ENCODE measurements at regions not wholly inside any gene's neighbourhood (a gene's known extent, or its start where the extent isn't known, plus 50 kb on each side); places are given as distances from the start of the nearest gene placed in this dataset.

- no peak for TF ChIP-seq CTCF (IDR thresholded peaks at IDR 0.05; ENCODE audit: low read depth, low read length)
- POLR2A ChIA-PET: no interaction called here
- H3K27ac ChIP-seq (ENCODE audit: low read depth, low read length): no peak overlapping the region
- no peak overlapping the region for H3K4me3 ChIP-seq (ENCODE audit: low read depth, low read length)
- CTCF ChIA-PET: no interaction called here
- H3K27me3 ChIP-seq (ENCODE audit: control insufficient read depth, insufficient read depth, low read length): no peaks in the 10 kb centered on the region
- H3K9me3 ChIP-seq (ENCODE audit: control insufficient read depth, insufficient read depth, low read length): no peaks in the 10 kb centered on the region
- no peak for DNase-seq (ENCODE audit: low read depth, low spot score)
Measured at GRCh38 chr9:79289856-79290255, 281.9 kb upstream of the TLE4 start.

GRCh38 chr9:79292731-79293280 is 279.0 kb upstream of the TLE4 start:
- Histone ChIP-seq H3K9me3 (ENCODE audit: control insufficient read depth, insufficient read depth, low read length) (no peaks in the 10 kb centered on the region), H3K27me3 (ENCODE audit: control insufficient read depth, insufficient read depth, low read length) (no peaks in the 10 kb centered on the region), H3K4me3 (ENCODE audit: low read depth, low read length) (no peak overlapping the region), H3K27ac (ENCODE audit: low read depth, low read length) (no peak overlapping the region)
- ChIA-PET POLR2A (no interaction called here), CTCF (no interaction called here)
- DNase-seq (ENCODE audit: low read depth, low spot score): no peak
- no peak for TF ChIP-seq CTCF (IDR thresholded peaks at IDR 0.05; ENCODE audit: low read depth, low read length)

- DNase-seq (ENCODE audit: low read depth, low spot score): no peak
- Histone ChIP-seq H3K27me3 (ENCODE audit: control insufficient read depth, insufficient read depth, low read length) (no peaks in the 10 kb centered on the region), H3K4me3 (ENCODE audit: low read depth, low read length) (no peak overlapping the region), H3K9me3 (ENCODE audit: control insufficient read depth, insufficient read depth, low read length) (no peaks in the 10 kb centered on the region), H3K27ac (ENCODE audit: low read depth, low read length) (no peak overlapping the region)
- TF ChIP-seq CTCF (IDR thresholded peaks at IDR 0.05; ENCODE audit: low read depth, low read length): no peak
- ChIA-PET POLR2A (no interaction called here), CTCF (no interaction called here)
Measured at GRCh38 chr9:79300068-79300467, 271.7 kb upstream of the TLE4 start.

GRCh38 chr9:79301085-79301484 is 270.7 kb upstream of the TLE4 start:
- no peak for DNase-seq (ENCODE audit: low read depth, low spot score)
- H3K27me3 ChIP-seq (ENCODE audit: control insufficient read depth, insufficient read depth, low read length): no peaks in the 10 kb centered on the region
- H3K4me3 ChIP-seq (ENCODE audit: low read depth, low read length): no peak overlapping the region
- no peaks in the 10 kb centered on the region for H3K9me3 ChIP-seq (ENCODE audit: control insufficient read depth, insufficient read depth, low read length)
- no peak for TF ChIP-seq CTCF (IDR thresholded peaks at IDR 0.05; ENCODE audit: low read depth, low read length)
- ChIA-PET POLR2A (no interaction called here), CTCF (no interaction called here)
- H3K27ac ChIP-seq (ENCODE audit: low read depth, low read length): no peak overlapping the region

- POLR2A ChIA-PET: no interaction called here
- no peaks in the 10 kb centered on the region for H3K27me3 ChIP-seq (ENCODE audit: control insufficient read depth, insufficient read depth, low read length)
- H3K4me3 ChIP-seq (ENCODE audit: low read depth, low read length): no peak overlapping the region
- H3K9me3 ChIP-seq (ENCODE audit: control insufficient read depth, insufficient read depth, low read length): no peaks in the 10 kb centered on the region
- CTCF ChIA-PET: no interaction called here
- DNase-seq (ENCODE audit: low read depth, low spot score): no peak
- no peak for TF ChIP-seq CTCF (IDR thresholded peaks at IDR 0.05; ENCODE audit: low read depth, low read length)
- H3K27ac ChIP-seq (ENCODE audit: low read depth, low read length): no peak overlapping the region
Measured at GRCh38 chr9:79301551-79302391, 270.0 kb upstream of the TLE4 start.
